KMS-11 (cell line): ENCODE measurements at regions not wholly inside any gene's neighbourhood (a gene's known extent, or its start where the extent isn't known, plus 50 kb on each side); places are given as distances from the start of the nearest gene placed in this dataset.

Experiments used
- H2AFZ ChIP-seq: fragments of 200-600 bp; sonication (generic); 2 replicates; pipeline ENCODE4 v1.6.1; 2016; ENCODE audit warnings: antibody characterized with exemption, mixed run types, low read depth
- H3K27ac ChIP-seq: fragments of 200-600 bp; sonication (generic); 2 replicates; pipeline ENCODE4 v1.6.1; 2016; ENCODE audit warnings: mild to moderate bottlenecking, mixed run types
- H3K27me3 ChIP-seq: fragments of 200-600 bp; sonication (generic); 2 replicates; pipeline ENCODE4 v1.6.1; 2017; ENCODE audit warnings: mild to moderate bottlenecking, low read depth, mixed run types, moderate library complexity; ENCODE audit not compliant: insufficient read depth
- H3K36me3 ChIP-seq: fragments of 200-600 bp; sonication (generic); 2 replicates; pipeline ENCODE4 v1.6.1; 2017; ENCODE audit warnings: mild to moderate bottlenecking, mixed run types; ENCODE audit not compliant: insufficient read depth
- H3K4me1 ChIP-seq: fragments of 200-600 bp; sonication (generic); 2 replicates; pipeline ENCODE4 v1.6.1; 2016; ENCODE audit warnings: mild to moderate bottlenecking, low read depth, mixed run types; ENCODE audit not compliant: poor library complexity, severe bottlenecking
- H3K4me2 ChIP-seq: fragments of 200-600 bp; sonication (generic); 2 replicates; pipeline ENCODE4 v1.7.0; 2016; ENCODE audit warnings: mild to moderate bottlenecking, mixed run types
- H3K4me3 ChIP-seq: fragments of 200-600 bp; sonication (generic); IDR thresholded peaks from 2 replicates; pipeline ENCODE4 v1.6.1; 2017; ENCODE audit warnings: low read depth, low read length, mixed read lengths; ENCODE audit not compliant: insufficient read depth
- H3K79me2 ChIP-seq: fragments of 200-600 bp; sonication (generic); 2 replicates; pipeline ENCODE4 v1.6.1; 2016; ENCODE audit warnings: low read depth, mixed run types; ENCODE audit not compliant: insufficient read depth
- H3K9ac ChIP-seq: fragments of 200-600 bp; sonication (generic); 2 replicates; pipeline ENCODE4 v1.6.1; 2016; ENCODE audit warnings: mild to moderate bottlenecking, mixed run types
- H4K20me1 ChIP-seq: fragments of 200-600 bp; sonication (generic); 2 replicates; pipeline ENCODE4 v1.6.1; 2016; ENCODE audit warnings: mild to moderate bottlenecking, mixed run types; ENCODE audit not compliant: insufficient read depth
- CTCF ChIP-seq: fragments of 200-600 bp; sonication (generic); conservative IDR thresholded peaks from 2 replicates; pipeline ENCODE4 v1.6.1; 2017; ENCODE audit warnings: low read depth, mild to moderate bottlenecking, antibody characterized with exemption, low read length, moderate library complexity, mixed read lengths

GRCh38 chr6:40706178-40706577 is 119.0 kb upstream of the LRFN2 start:
- Histone ChIP-seq H3K79me2 (no peaks in the 10 kb centered on the region), H3K4me2 (no peak overlapping the region), H4K20me1 (no peaks in the 10 kb centered on the region), H2AFZ (no peak overlapping the region), H3K4me3 (no peak overlapping the region), H3K9ac (no peak overlapping the region), H3K36me3 (no peaks in the 10 kb centered on the region), H3K27me3 (no peaks in the 10 kb centered on the region), H3K27ac (no peak overlapping the region), H3K4me1 (no peaks in the 10 kb centered on the region)
- no peak for TF ChIP-seq CTCF

GRCh38 chr6:40705354-40705753 is 118.2 kb upstream of the LRFN2 start:
- Histone ChIP-seq H2AFZ (no peak overlapping the region), H3K4me2 (no peak overlapping the region), H3K4me1 (no peaks in the 10 kb centered on the region), H4K20me1 (no peaks in the 10 kb centered on the region), H3K27me3 (no peaks in the 10 kb centered on the region), H3K36me3 (no peaks in the 10 kb centered on the region), H3K79me2 (no peaks in the 10 kb centered on the region), H3K9ac (no peak overlapping the region), H3K27ac (no peak overlapping the region), H3K4me3 (no peak overlapping the region)
- TF ChIP-seq CTCF: no peak

- no peak overlapping the region for H3K27ac ChIP-seq
- no peak for TF ChIP-seq CTCF
Observed at GRCh38 chr6:40701352-40702007, 114.3 kb upstream of the LRFN2 start.

GRCh38 chr6:40700006-40700580 is 112.9 kb upstream of the LRFN2 start:
- H3K36me3 ChIP-seq: no peaks in the 10 kb centered on the region
- no peak overlapping the region for H3K27ac ChIP-seq
- no peaks in the 10 kb centered on the region for H3K27me3 ChIP-seq
- no peak overlapping the region for H3K4me2 ChIP-seq
- no peaks in the 10 kb centered on the region for H4K20me1 ChIP-seq
- H3K79me2 ChIP-seq: no peaks in the 10 kb centered on the region
- no peak overlapping the region for H2AFZ ChIP-seq
- no peak overlapping the region for H3K9ac ChIP-seq
- TF ChIP-seq CTCF: no peak
- H3K4me1 ChIP-seq: no peaks in the 10 kb centered on the region
- H3K4me3 ChIP-seq: no peak overlapping the region

More at GRCh38 chr6:40701352-40702007, 114.3 kb upstream of the LRFN2 start:
- Histone ChIP-seq H3K4me1 (no peaks in the 10 kb centered on the region), H3K36me3 (no peaks in the 10 kb centered on the region), H3K79me2 (no peaks in the 10 kb centered on the region), H2AFZ (no peak overlapping the region), H4K20me1 (no peaks in the 10 kb centered on the region), H3K4me3 (no peak overlapping the region), H3K27me3 (no peaks in the 10 kb centered on the region), H3K9ac (no peak overlapping the region), H3K4me2 (no peak overlapping the region)
